GOT3 (cell line): ENCODE measurements at regions not wholly inside any gene's neighbourhood (a gene's known extent, or its start where the extent isn't known, plus 50 kb on each side); places are given as distances from the start of the nearest gene placed in this dataset.
"Not testable (repeated sequence)": the region's sequence is repeated elsewhere in the genome, so short reads cannot be mapped to it uniquely, and the experiment has no call there.

Source experiments
- DNase-seq: peaks from one replicate; lab custom pipeline; 2025; ENCODE audit warnings: mixed read lengths; lab: John Stamatoyannopoulos, UW

- no peak for DNase-seq
Observed at GRCh38 chr10:89952325-89952724, 250.9 kb downstream of the KIF20B start.

GRCh38 chr10:89952751-89953150 lies 251.4 kb downstream of the KIF20B start:
- no peak for DNase-seq

GRCh38 chr10:89954061-89954460 lies 252.7 kb downstream of the KIF20B start:
- no peak for DNase-seq

GRCh38 chr10:89954787-89955566 lies 253.6 kb downstream of the KIF20B start:
- no peak for DNase-seq

- no peak for DNase-seq
Observed at GRCh38 chr10:89959433-89960110, 258.2 kb downstream of the KIF20B start.

- no peak for DNase-seq
Observed at GRCh38 chr10:89963451-89964102, 262.2 kb downstream of the KIF20B start.

- no peak for DNase-seq
Observed at GRCh38 chr10:89966211-89966610, 264.8 kb downstream of the KIF20B start.

GRCh38 chr10:89973326-89973725 lies 271.9 kb downstream of the KIF20B start:
- no peak for DNase-seq

- no peak for DNase-seq
Observed at GRCh38 chr10:89975071-89975470, 273.7 kb downstream of the KIF20B start.

GRCh38 chr10:89975771-89976170 lies 274.4 kb downstream of the KIF20B start:
- no peak for DNase-seq

GRCh38 chr10:89978081-89978480 lies 276.7 kb downstream of the KIF20B start:
- no peak for DNase-seq

GRCh38 chr10:89979726-89980125 lies 278.3 kb downstream of the KIF20B start:
- no peak for DNase-seq

- DNase-seq: no peak
Observed at GRCh38 chr10:89980166-89980565, 278.8 kb downstream of the KIF20B start.

GRCh38 chr10:89981891-89982290 lies 280.5 kb downstream of the KIF20B start:
- no peak for DNase-seq

- DNase-seq: no peak
Observed at GRCh38 chr10:89985446-89985845, 284.1 kb downstream of the KIF20B start.

- not testable (repeated sequence) for DNase-seq
Observed at GRCh38 chr10:89988361-89988760, 287.0 kb downstream of the KIF20B start.

- no peak for DNase-seq
Observed at GRCh38 chr10:89992575-89992974, 291.2 kb downstream of the KIF20B start.

- DNase-seq: no peak
Observed at GRCh38 chr10:90007226-90007625, 305.8 kb downstream of the KIF20B start.

- DNase-seq: not testable (repeated sequence)
Observed at GRCh38 chr10:90011281-90011680, 309.9 kb downstream of the KIF20B start.

GRCh38 chr10:90018819-90019218 lies 317.4 kb downstream of the KIF20B start:
- DNase-seq: no peak

GRCh38 chr10:90020506-90020905 lies 319.1 kb downstream of the KIF20B start:
- DNase-seq: no peak

GRCh38 chr10:90023950-90024349 lies 322.6 kb downstream of the KIF20B start:
- DNase-seq: no peak

GRCh38 chr10:90028312-90028711 lies 326.9 kb downstream of the KIF20B start:
- no peak for DNase-seq
